ENCODE measurements at regions not wholly inside any gene's neighbourhood (a gene's known extent, or its start where the extent isn't known, plus 50 kb on each side); places are given as distances from the start of the nearest gene placed in this dataset.
"Not testable (repeated sequence)": the region's sequence is repeated elsewhere in the genome, so short reads cannot be mapped to it uniquely, and the experiment has no call there.

DNA sequence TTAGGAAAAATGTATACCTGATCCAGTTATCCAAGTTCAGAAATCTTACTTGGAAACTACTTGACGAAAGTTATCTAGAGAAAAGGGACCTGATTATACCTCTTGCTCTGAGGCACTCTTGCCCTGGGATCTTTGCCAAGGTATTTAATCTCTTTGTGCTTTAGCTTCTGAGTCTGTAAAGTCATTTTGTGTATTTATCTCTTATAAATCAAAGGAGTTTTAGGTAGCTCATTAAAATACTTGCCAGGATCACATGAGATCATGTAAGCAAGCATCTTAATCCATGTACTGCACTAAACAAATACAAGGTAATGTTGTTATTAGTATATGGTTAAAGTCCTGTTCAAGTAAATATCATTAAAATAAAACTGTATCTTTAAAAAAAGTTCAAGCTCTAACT lies 147.5 kb downstream of the IPO8 start:
- TF ChIP-seq, protein P1, sequence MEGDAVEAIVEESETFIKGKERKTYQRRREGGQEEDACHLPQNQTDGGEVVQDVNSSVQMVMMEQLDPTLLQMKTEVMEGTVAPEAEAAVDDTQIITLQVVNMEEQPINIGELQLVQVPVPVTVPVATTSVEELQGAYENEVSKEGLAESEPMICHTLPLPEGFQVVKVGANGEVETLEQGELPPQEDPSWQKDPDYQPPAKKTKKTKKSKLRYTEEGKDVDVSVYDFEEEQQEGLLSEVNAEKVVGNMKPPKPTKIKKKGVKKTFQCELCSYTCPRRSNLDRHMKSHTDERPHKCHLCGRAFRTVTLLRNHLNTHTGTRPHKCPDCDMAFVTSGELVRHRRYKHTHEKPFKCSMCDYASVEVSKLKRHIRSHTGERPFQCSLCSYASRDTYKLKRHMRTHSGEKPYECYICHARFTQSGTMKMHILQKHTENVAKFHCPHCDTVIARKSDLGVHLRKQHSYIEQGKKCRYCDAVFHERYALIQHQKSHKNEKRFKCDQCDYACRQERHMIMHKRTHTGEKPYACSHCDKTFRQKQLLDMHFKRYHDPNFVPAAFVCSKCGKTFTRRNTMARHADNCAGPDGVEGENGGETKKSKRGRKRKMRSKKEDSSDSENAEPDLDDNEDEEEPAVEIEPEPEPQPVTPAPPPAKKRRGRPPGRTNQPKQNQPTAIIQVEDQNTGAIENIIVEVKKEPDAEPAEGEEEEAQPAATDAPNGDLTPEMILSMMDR (IDR thresholded peaks at IDR 0.05; ENCODE audit: low read length, missing control alignments), result no peak
- DNase-seq (ENCODE audit: low read depth), result no peak
- no peak overlapping the region for H3K4me3 ChIP-seq (replicated peaks; ENCODE audit: low read depth, low read length)

DNA sequence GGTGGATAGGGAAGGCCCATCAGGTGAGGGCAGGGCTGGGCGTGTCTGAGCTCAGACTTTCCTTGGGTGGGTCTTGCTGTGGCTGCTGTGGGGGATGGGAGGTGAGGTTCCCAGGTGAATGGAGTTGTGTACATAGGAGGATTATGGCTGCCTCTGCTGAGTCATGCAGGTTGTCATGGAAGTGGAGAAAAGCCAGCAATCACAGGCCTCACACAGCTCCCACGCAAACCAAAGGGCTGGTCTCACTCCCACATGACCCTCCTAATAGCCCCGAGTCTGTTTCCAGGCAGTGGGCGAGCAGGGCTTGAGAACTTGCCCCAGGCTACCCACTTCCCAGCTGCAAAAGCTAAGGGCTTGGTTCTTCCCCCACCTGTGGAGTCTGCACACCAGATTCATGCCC lies 149.5 kb downstream of the IPO8 start:
- H3K4me3 ChIP-seq (replicated peaks; ENCODE audit: low read depth, low read length), result no peak overlapping the region
- no peak for DNase-seq (ENCODE audit: low read depth)
- TF ChIP-seq, protein P1 (IDR thresholded peaks at IDR 0.05; ENCODE audit: low read length, missing control alignments), result no peak

DNA sequence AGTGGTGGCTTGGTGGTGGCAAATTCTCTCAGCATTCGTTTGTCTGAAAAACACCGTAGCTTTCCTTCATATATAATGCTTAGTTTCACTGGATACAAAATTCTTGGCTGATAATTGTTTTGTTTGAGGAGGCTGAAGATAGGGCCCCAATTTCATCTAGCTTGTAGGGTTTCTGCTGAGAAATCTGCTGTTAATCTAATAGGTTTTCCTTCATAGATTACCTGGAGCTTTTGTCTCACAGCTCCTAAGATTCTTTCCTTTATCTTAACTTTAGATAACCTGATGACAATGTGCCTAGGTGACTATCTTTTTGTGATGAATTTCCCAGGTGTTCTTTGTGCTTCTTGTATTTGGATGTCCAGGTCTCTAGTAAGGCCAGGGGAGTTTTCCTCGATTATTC lies 151.0 kb downstream of the IPO8 start:
- DNase-seq (ENCODE audit: low read depth); H3K4me3 ChIP-seq (replicated peaks; ENCODE audit: low read depth, low read length): not testable (repeated sequence)

- TF ChIP-seq, protein P1 (IDR thresholded peaks at IDR 0.05; ENCODE audit: low read length, missing control alignments), result no peak
- DNase-seq (ENCODE audit: low read depth), result no peak
- no peak overlapping the region for H3K4me3 ChIP-seq (replicated peaks; ENCODE audit: low read depth, low read length)
Observed at GRCh38 chr12:30537228-30537627, 158.4 kb downstream of the IPO8 start.

- H3K4me3 ChIP-seq (replicated peaks; ENCODE audit: low read depth, low read length), result no peak overlapping the region
- peak; percentile 16 for DNase-seq (ENCODE audit: low read depth)
- TF ChIP-seq, protein P1 (IDR thresholded peaks at IDR 0.05; ENCODE audit: low read length, missing control alignments), result no peak
Observed at GRCh38 chr12:30533558-30534265, 162.0 kb downstream of the IPO8 start.

DNA sequence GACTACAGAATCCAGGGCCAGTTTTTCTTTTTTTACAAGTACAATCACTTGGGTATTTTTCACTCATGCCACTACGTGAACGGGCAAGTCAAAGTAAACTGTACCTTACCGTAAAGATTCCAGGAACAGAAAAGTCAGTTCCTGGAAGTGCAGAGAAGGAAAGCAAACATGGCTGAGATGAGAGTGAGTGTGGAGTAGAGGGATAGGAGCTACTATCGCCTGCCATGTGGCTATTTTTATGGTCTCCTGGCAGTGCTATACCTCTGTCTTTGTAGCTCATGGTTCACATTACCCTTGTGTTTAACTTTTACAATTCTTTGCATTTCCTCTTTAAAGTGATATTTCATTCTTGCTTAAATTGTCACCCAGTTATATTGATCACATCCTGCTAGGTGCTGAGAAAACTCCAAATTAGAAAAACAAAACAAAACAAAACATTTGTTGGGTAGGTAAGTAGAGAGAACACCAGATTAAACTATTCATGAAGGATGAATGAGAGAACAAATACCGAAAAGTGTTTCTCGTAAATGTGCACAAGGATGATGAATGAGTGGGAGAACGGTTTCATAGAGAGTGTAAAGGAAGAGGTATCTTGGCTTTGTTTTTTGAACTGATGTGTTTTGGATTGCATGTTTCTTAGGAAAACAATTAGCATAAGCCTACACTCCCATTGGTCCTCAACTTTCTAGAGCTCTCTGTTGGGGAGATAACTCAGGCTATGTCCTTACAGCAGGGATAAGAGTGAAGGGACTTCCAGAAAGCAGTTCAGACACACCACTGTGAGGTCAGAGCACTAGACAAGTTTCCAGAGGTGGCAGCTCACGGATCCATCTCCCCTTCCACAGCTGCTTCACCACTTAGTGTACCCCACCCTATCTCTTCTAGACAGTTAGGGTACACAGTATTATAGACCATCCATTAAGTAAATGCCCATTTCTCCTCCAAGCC lies 163.7 kb downstream of the IPO8 start:
- H3K4me3 ChIP-seq (replicated peaks; ENCODE audit: low read depth, low read length), result no peak overlapping the region
- no peak for DNase-seq (ENCODE audit: low read depth)
- TF ChIP-seq, protein P1 (IDR thresholded peaks at IDR 0.05; ENCODE audit: low read length, missing control alignments), result no peak

DNA sequence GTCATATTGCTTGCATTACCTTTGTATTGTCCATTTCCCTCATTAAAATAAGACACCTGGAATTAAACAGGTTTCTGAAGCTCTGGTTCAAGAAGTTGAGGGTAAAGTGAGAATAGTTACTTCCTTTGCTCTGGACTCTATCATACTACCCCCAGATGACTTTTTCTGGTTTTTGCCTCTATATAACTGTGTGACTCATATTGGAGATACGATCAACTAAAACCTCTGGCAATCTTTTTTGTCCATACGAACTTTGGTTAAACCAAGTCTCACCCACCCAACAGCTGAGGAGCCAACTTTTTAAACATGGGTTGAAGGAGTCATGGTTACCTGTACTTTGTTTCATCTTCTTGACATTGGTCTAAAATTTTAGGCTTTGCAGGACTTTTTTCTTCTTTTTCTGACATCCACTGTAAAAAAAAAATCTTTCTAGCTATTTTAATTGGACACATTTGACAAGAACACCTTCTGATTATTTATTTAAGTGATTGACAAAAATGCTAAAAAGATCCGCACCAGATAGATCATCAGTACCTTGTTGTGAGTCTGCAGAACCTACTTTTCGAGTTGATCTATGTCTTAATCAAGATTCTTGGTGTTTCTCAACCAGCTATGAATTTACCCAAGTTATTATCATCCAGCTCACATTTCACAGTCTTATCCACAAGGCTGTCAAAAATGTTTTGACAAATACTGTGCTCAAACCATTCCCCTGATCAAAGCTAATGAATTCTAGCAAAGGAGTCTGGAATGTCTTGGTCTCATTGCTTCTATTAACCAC lies 166.0 kb downstream of the IPO8 start:
- no peak overlapping the region for H3K4me3 ChIP-seq (replicated peaks; ENCODE audit: low read depth, low read length)
- TF ChIP-seq, protein P1 (IDR thresholded peaks at IDR 0.05; ENCODE audit: low read length, missing control alignments), result no peak
- DNase-seq (ENCODE audit: low read depth), result no peak

All from fibroblast of pulmonary artery (primary cell).